ENCODE measurements at regions not wholly inside any gene's neighbourhood (a gene's known extent, or its start where the extent isn't known, plus 50 kb on each side); places are given as distances from the start of the nearest gene placed in this dataset.

- no peak for FAIRE-seq
Measured at GRCh38 chr22:47398491-47398890, 636.0 kb downstream of the TBC1D22A start.

- FAIRE-seq, result no peak
Measured at GRCh38 chr22:47397673-47398072, 635.2 kb downstream of the TBC1D22A start.

DNA sequence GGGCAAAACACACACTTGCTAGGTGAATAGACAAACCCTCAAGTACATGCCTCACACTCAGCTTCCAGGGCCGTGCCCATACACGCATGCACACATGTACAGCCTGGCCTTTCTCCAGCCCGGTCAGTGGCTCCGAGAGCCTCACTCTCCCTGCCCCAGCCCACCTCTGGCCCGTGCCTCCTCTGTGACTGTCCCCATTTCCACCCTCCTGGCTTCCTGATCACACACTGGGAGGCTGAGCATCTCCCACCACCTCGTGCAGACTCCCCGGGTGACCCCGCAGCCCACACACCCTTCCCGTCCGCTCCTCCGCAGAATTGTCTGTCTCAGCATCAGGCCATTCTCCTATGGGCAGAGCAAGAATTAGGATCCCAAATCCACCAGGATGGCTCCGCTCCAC, 634.1 kb downstream of the TBC1D22A start:
- no peak for FAIRE-seq

DNA sequence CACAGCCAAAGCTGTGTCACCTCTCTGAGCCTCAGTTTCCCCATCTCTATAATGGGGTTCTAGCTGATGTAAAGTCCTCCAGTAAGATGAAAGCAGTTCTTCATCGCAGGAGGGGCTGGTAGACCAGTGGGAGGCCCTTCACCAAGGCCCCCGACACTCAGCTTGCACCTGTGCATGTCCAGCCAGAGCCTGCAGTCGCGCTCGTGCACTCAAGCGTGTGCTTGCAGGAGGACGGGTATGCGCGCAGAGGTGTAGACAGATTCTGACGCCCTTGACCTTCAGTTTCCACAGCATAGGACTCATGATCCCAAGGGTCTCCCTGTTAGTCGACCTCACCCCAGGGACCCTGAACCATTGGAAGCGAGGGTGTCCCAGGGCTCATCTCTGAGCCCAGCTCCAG, 633.7 kb downstream of the TBC1D22A start:
- FAIRE-seq, result no peak

DNA sequence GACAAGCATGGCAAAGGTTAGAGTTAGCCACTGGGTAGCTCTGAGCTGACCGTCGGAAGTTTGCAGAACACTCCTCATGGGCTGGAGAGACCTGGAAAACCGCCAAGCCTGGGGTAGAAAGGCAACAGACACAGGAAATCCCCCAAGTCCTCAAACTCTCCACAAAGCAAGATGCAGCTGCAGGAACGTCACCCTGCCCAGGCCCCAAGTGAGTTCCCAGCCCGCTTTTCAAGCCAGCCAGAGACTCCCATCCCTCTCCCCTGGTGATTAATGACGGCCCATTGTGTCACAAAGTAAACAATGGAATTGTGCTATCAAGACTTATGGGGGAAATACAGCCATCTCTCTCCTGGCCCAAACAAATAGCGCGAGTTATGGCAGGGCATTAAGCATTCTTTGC, 633.0 kb downstream of the TBC1D22A start:
- no peak for FAIRE-seq

DNA sequence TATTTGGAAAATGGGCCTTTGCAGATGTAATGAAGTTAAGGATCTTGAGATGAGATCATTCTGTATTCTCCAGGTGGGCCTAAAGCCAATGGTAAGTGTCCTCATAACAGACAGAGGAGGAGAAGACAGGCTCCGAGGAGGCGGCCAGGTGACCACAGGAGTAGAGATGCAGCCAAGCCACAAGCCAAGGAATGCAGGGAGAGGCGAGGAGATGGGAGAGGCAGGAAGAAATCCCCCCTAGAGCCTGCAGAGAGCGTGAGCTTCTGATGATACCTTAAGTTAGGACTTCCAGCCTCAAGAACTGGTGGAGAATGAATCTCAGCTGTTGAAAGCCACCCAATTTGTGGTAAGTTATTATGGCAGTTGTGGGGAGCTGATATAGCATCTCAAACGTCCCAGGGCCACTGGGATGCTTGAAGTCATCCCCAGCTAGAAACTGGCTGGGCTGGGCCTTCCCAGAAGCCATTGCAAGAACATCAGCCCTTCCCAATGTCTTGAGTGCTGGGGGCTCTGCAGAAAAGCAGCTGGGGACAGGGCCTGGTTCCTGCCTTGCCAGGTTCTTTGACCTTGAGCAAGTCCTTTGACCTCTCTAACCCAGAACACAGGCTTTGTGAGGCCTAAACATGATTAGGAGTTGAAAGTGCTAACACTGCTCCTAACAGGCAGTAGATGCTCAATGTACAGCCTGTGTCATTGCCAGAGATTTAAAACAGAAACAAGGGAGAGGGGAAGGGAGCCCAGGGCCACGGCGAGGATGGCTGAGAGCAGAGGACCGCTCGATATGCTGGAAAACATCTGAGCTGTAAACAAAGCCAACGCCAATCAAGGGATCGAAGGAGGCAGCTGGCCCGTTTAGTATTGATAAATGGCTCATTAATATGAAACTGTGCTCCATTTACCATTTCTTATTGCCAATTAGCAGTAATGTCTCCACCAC, 632.3 kb downstream of the TBC1D22A start:
- FAIRE-seq, result no peak

DNA sequence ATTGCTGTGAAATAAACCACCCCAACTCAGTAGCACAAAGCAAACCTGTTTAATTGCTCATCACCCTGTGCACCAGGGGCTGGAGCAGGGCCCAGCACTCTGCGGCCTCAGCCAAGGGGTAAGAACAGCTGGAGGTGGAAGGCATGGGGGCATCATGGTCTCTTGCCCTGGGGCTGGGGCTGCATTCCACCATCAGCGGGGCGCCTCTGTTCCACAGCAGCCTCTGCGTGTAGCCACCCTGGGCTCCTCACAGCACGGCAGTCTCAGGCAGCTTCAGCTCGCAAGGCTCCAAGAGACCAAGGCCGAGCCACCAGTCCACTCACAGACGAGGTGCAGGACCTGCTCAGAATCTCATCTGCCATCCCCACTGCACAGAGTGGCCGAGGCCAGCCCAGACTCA, 630.7 kb downstream of the TBC1D22A start:
- FAIRE-seq, result no peak

GRCh38 chr22:47392729-47393128, 630.3 kb downstream of the TBC1D22A start:
- FAIRE-seq, result no peak

GRCh38 chr22:47392054-47392347, 629.6 kb downstream of the TBC1D22A start:
- FAIRE-seq, result no peak

GRCh38 chr22:47391169-47392053, 629.0 kb downstream of the TBC1D22A start:
- no peak for FAIRE-seq

- FAIRE-seq, result no peak
Measured at GRCh38 chr22:47390026-47390970, 627.8 kb downstream of the TBC1D22A start.

DNA sequence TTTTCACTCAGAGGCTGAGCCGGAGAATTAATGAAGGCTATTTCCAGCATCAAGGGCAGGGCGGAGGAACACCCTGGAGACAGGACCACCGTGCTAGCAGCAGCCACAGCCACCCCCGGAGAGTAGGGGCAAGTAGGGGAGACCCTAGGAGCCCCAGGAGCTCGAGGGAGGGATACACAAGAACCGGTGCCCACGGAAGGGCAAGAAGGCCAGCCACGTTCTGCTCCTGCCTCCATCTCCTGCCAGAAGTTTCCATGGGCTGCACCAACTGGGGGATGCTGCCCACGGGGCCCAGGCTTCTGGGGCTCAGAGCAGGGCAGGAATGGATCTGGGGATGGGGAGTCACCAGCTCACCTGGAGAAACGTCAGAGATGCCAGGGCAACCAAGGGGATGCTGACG, 626.8 kb downstream of the TBC1D22A start:
- no peak for FAIRE-seq

GRCh38 chr22:47388778-47389177, 626.3 kb downstream of the TBC1D22A start:
- no peak for FAIRE-seq

DNA sequence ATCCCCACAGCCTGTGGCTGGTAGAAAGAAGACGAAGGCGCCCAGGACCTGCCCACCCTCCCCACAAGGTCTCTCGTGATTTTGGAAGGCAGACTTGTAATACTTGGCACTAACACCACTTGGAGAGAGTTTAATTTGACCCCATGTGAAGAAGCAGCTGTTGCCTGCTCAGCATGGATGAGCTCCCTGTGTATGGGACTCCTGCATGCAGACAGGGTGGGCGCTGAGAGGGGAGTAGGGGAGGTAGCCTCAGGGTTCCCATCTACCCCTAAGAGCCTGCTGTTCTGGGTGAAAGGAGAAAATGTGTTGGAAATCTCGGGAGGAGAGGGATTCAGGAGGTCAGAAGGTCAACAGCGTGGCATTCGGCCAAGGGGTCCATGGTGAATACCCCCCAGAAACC, 625.9 kb downstream of the TBC1D22A start:
- FAIRE-seq, result no peak

GRCh38 chr22:47386812-47387510, 624.5 kb downstream of the TBC1D22A start:
- FAIRE-seq, result no peak

DNA sequence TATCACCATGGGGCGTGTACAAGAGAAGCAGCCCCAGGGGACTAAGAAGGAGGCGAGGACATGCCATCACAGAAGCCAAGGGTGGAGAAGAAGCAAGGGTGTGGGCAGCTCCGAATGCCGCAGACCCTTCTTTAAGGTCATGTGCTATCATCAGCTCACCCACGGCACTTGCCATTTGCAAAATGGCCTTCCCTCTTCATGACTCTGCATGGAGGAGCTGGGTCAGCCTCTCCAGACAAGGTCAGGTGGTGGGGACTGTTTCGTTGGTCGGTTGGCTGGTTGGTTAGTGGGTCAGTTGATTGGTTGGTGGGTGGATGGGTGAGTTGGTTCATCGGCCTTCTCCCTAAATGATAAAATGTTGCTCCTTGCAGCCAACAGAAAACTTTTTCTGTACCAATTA, 622.5 kb downstream of the TBC1D22A start:
- no peak for FAIRE-seq

- FAIRE-seq, result no peak
Measured at GRCh38 chr22:47382164-47382890, 619.9 kb downstream of the TBC1D22A start.

DNA sequence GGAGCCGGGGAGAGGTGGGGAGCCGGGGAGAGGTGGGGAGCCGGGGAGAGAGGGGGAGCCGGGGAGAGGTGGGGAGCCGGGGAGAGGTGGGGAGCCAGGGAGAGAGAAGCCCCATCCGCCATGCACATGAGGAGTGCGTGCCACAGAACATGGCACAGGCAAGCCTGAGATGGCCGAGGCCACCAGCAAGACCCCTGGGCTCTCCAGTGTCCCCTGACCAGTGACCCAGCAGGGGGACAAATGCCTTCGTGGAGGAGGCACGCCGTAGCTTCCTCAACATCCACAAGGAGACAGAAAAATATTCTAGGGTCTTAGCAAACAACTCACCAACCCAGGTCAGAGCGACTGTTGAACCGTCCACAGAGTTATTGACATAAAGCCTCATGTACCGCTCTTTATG, 618.8 kb downstream of the TBC1D22A start:
- no peak for FAIRE-seq

- no peak for FAIRE-seq
Measured at GRCh38 chr22:47380692-47381091, 618.2 kb downstream of the TBC1D22A start.

- FAIRE-seq, result no peak
Measured at GRCh38 chr22:47379037-47379436, 616.6 kb downstream of the TBC1D22A start.

GRCh38 chr22:47377926-47378560, 615.6 kb downstream of the TBC1D22A start:
- no peak for FAIRE-seq
